ENCODE measurements at regions not wholly inside any gene's neighbourhood (a gene's known extent, or its start where the extent isn't known, plus 50 kb on each side); places are given as distances from the start of the nearest gene placed in this dataset.
"Not testable (repeated sequence)": the region's sequence is repeated elsewhere in the genome, so short reads cannot be mapped to it uniquely, and the experiment has no call there.

GRCh38 chr22:11302427-11302826 is 4225.6 kb upstream of the OR11H1 start:
- not testable (repeated sequence) for TF ChIP-seq POLR2A, CTCF (IDR thresholded peaks at IDR 0.05)

Data from esophagus squamous epithelium (tissue), 4 donors.